ENCODE measurements at regions not wholly inside any gene's neighbourhood (a gene's known extent, or its start where the extent isn't known, plus 50 kb on each side); places are given as distances from the start of the nearest gene placed in this dataset.
"Not testable (repeated sequence)": the region's sequence is repeated elsewhere in the genome, so short reads cannot be mapped to it uniquely, and the experiment has no call there.

DNA sequence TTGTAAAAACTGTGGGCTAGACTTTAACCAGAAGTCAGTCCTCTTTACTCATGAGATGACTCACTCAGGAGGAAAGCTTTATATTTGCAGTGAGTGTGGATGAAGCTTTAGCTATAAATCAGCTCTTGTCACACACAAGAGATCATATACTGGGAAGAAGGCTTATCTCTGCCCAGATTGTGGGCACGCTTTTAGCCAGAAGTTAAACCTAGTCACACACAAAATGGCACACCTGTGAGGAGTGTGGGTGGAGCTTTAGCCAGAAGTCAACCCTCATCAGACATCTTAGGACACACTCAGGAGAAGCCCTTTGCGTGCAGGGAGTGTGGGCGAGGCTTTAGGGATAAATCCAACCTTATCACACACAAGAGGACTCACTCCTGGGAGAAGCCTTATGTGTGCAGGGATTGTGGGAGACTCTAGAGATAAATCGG is 706.9 kb upstream of the LUZP2 start:
- Mint-ChIP-seq H3K9me3 (peaks cover 2% of the 10 kb centered on the region), H3K4me3 (no peak overlapping the region), H3K27me3 (ENCODE audit: low read depth) (no peaks in the 10 kb centered on the region), H3K36me3 (ENCODE audit: low read depth) (no peaks in the 10 kb centered on the region), H3K4me1 (no peaks in the 10 kb centered on the region), H3K27ac (no peak overlapping the region)
- TF ChIP-seq, protein P1, sequence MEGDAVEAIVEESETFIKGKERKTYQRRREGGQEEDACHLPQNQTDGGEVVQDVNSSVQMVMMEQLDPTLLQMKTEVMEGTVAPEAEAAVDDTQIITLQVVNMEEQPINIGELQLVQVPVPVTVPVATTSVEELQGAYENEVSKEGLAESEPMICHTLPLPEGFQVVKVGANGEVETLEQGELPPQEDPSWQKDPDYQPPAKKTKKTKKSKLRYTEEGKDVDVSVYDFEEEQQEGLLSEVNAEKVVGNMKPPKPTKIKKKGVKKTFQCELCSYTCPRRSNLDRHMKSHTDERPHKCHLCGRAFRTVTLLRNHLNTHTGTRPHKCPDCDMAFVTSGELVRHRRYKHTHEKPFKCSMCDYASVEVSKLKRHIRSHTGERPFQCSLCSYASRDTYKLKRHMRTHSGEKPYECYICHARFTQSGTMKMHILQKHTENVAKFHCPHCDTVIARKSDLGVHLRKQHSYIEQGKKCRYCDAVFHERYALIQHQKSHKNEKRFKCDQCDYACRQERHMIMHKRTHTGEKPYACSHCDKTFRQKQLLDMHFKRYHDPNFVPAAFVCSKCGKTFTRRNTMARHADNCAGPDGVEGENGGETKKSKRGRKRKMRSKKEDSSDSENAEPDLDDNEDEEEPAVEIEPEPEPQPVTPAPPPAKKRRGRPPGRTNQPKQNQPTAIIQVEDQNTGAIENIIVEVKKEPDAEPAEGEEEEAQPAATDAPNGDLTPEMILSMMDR (IDR thresholded peaks at IDR 0.05; ENCODE audit: unreplicated experiment in 3 of 3), result no peak

DNA sequence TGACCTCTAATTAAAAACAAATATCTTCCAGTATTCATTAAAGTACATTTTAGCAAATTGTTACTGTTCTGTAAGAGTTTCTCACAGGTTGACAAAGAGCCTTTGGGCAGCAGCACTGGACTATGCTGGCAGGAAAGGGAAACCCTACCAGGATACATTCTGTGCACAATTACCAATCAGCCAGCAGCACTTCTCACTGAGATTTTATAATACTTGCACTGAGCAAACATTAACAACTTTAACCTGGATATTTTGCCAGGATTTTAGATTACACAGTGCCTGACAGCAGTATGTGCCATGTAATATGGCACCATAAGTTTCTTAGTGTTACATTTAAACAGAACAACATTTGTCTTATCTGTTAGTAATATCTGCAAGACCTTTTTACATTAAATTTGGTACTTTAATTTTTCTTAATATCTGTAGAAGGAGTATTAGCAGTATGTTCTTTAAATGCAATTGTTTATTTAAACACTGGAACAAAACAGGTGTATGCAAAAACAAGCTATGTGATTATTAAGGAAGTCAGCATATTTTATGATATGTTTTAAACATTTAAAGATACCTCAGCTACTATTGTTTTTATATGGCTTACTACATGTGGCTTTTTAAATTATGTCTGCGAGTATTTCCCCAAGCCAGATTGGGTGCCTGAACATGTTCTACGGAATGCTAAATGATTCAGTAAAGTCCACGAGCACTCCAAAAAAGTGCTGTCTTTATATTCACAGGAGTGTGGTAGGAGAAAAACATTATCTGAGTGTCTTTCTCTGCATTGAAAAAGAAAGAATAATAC is 699.0 kb upstream of the LUZP2 start:
- TF ChIP-seq, protein P1 (IDR thresholded peaks at IDR 0.05; ENCODE audit: unreplicated experiment in 3 of 3), result no peak
- no peak overlapping the region for H3K27ac Mint-ChIP-seq
- H3K4me1 Mint-ChIP-seq, result no peaks in the 10 kb centered on the region
- H3K4me3 Mint-ChIP-seq, result no peak overlapping the region
- no peaks in the 10 kb centered on the region for H3K9me3 Mint-ChIP-seq
- H3K36me3 Mint-ChIP-seq (ENCODE audit: low read depth), result no peaks in the 10 kb centered on the region
- no peaks in the 10 kb centered on the region for H3K27me3 Mint-ChIP-seq (ENCODE audit: low read depth)

DNA sequence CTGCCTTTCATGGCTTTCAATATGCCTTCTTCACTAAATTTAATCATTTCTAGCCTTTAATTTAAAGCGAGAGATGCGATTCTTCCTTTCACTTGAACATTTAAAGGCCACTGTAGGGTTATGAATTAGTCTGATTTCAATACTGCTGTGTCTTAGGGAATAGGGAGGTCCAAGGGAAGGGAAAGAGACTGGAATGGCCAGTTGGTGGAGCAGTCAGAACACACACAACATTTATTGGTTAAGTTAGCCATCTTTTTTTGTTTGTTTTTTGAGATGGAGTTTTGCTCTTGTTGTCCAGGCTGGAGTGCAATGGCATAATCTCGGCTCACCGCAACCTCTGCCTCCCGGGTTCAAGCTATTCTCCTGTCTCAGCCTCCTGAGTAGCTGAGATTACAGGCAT is 662.5 kb upstream of the LUZP2 start:
- H3K36me3 Mint-ChIP-seq (ENCODE audit: low read depth); H3K4me1 Mint-ChIP-seq; H3K27me3 Mint-ChIP-seq (ENCODE audit: low read depth); H3K27ac Mint-ChIP-seq; H3K4me3 Mint-ChIP-seq; H3K9me3 Mint-ChIP-seq: not testable (repeated sequence)

DNA sequence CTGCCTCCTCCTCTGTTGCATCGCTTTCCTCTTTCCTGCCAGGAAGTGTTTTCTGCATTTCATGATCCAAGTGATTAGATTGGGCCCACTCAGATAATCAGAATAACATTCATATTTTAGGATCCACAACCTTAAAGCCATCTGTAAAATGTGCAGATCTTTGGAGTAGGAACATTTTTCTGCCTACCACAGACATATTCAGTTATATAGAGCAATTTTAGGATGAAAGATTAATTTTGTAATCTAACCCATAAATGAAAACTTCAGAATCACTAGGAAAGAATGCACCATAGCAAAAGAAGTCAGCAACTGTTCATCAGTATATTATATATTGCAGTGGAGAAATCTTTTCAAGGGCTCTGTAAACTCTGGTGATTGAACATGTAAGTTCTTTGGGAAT is 659.9 kb upstream of the LUZP2 start:
- Mint-ChIP-seq H3K9me3 (no peaks in the 10 kb centered on the region), H3K4me3 (no peak overlapping the region), H3K4me1 (peaks cover 4% of the 10 kb centered on the region), H3K36me3 (ENCODE audit: low read depth) (no peaks in the 10 kb centered on the region), H3K27ac (peak overlapping the region in 1 of 3 experiments; percentile 29), H3K27me3 (ENCODE audit: low read depth) (no peaks in the 10 kb centered on the region)
- TF ChIP-seq, protein P1 (IDR thresholded peaks at IDR 0.05; ENCODE audit: unreplicated experiment in 3 of 3), result no peak

DNA sequence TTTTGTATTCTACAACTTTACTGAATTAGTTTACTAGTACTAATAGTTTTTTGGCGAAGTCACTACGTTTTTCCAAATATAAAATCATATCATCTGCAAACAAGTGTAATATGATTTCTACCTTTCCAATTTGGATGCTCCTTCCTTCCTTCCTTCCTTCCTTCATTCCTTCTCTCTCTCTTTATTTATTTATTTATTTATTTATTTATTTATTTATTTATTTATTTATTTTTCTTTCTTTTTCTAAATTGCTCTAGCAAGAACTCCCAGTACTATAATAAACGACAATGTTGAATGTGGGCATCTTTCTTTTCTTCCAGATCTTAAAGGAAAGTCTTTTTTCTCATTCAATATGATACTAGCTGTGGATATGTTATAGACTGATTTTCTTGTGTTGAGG is 656.0 kb upstream of the LUZP2 start:
- TF ChIP-seq, protein P1 (IDR thresholded peaks at IDR 0.05; ENCODE audit: unreplicated experiment in 3 of 3), result no peak
- Mint-ChIP-seq H3K4me3 (no peak overlapping the region), H3K36me3 (ENCODE audit: low read depth) (no peaks in the 10 kb centered on the region), H3K27ac (no peak overlapping the region), H3K27me3 (ENCODE audit: low read depth) (no peaks in the 10 kb centered on the region), H3K9me3 (peaks cover 6% of the 10 kb centered on the region), H3K4me1 (peaks cover 4% of the 10 kb centered on the region)

DNA sequence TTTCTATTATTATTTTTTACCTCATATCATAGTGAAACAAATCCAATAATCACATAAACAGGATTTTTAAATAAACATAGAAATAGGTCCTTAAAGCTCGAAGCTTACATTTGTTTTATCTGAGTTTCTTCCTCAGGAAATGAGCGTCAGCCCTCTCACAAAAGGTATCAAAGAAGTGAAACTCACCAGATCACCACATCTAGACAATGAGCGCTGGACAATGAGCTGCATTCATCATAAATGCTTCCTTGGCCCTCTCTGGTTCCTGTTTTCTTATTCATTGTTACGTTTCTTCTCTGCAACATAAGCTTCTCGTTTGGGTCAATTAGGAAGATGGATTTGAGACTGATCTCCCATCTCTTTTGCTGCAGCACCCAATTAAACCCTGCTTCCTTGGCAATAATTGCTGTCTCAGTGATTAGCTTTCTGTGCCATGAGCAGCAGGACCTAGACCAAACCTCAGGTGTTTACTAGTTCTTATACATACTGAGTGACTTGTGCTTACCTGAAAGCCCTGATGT is 649.9 kb upstream of the LUZP2 start:
- Mint-ChIP-seq H3K27ac (no peak overlapping the region), H3K36me3 (ENCODE audit: low read depth) (no peaks in the 10 kb centered on the region), H3K4me1 (no peaks in the 10 kb centered on the region), H3K4me3 (no peak overlapping the region), H3K9me3 (peaks cover 10% of the 10 kb centered on the region), H3K27me3 (ENCODE audit: low read depth) (no peaks in the 10 kb centered on the region)
- TF ChIP-seq, protein P1 (IDR thresholded peaks at IDR 0.05; ENCODE audit: unreplicated experiment in 3 of 3), result no peak
